Endothelial cell of umbilical vein (primary cell): ENCODE measurements at regions not wholly inside any gene's neighbourhood (a gene's known extent, or its start where the extent isn't known, plus 50 kb on each side); places are given as distances from the start of the nearest gene placed in this dataset.

Source experiments
- BruUV-seq: library from RNA; stranded (reverse); fragments of 400-500 nt; replicated peaks from 2 replicates; lab custom pipeline; 2021; lab: Mats Ljungman, UMichigan
- CTCF ChIA-PET: fragments of 300-600, 350-600 bp; sonication (Branson Sonifier 250); formaldehyde crosslinking; loops from one replicate; lab custom pipeline; 2021; ENCODE audit warnings: antibody characterized with exemption, inconsistent platforms; lab: Charles Lee
- POLR2A ChIA-PET: fragments of 300-600, 350-600 bp; sonication (Branson Sonifier 250); formaldehyde crosslinking; loops from one replicate; lab custom pipeline; 2021; ENCODE audit warnings: antibody characterized with exemption, inconsistent platforms; lab: Charles Lee
- DNase-seq: peaks from one replicate; pipeline ENCODE4 v3.0.0-alpha.2; 2011; ENCODE audit warnings: low read depth, low spot score
- FAIRE-seq: peaks from 2 replicates; lab custom pipeline; 2011; peaks lifted over from hg19 to GRCh38; lab: Jason Lieb, UNC
- H2AFZ ChIP-seq: 2 replicates; pipeline ENCODE4 v1.6.0; 2012; ENCODE audit warnings: low read depth, low read length, control low read depth, inconsistent platforms
- H3K27ac ChIP-seq: 2 replicates; pipeline ENCODE4 v1.5.1; 2011; ENCODE audit warnings: low read depth, mild to moderate bottlenecking, control low read depth, low read length, moderate library complexity; ENCODE audit not compliant: insufficient read depth
- H3K27me3 ChIP-seq, 2 experiments: 2 replicates each; pipeline versions ENCODE4 v1.6.0 to v1.6.1; 2011; ENCODE audit warnings: low read length in 2 of 2, mixed read lengths in 1 of 2; ENCODE audit not compliant: control insufficient read depth in 2 of 2, insufficient read depth in 2 of 2
- H3K36me3 ChIP-seq, 2 experiments: 2 replicates in 1 of 2; 3 replicates in 1 of 2; pipeline ENCODE4 v1.5.1; 2011; ENCODE audit warnings: low read length in 2 of 2, mild to moderate bottlenecking in 1 of 2, moderate library complexity in 1 of 2; ENCODE audit not compliant: control insufficient read depth in 2 of 2, insufficient read depth in 2 of 2; ENCODE audit errors: extremely low read depth in 1 of 2
- H3K4me1 ChIP-seq: 3 replicates; pipeline ENCODE4 v1.5.1; 2011; ENCODE audit warnings: mild to moderate bottlenecking, low read length; ENCODE audit not compliant: control insufficient read depth, insufficient read depth; ENCODE audit errors: extremely low read depth
- H3K4me2 ChIP-seq: 2 replicates; pipeline ENCODE4 v1.6.1; 2011; ENCODE audit warnings: low read length, control low read depth, mixed read lengths; ENCODE audit not compliant: insufficient read depth
- H3K4me3 ChIP-seq, 3 experiments: fragments of 200-600 bp in 1 of 3; sonication (generic), shearing (Covaris generic) in 1 of 3; replicated peaks in 1 of 3; 2 replicates each; pipeline ENCODE4 v1.5.1; 2011 to 2016; ENCODE audit warnings: control low read depth in 3 of 3, low read length in 3 of 3, mild to moderate bottlenecking in 2 of 3, inconsistent platforms in 1 of 3, low read depth in 1 of 3, moderate library complexity in 1 of 3; ENCODE audit not compliant: insufficient read depth in 1 of 3
- H3K79me2 ChIP-seq: 2 replicates; pipeline ENCODE4 v1.6.0; 2012; ENCODE audit warnings: low read length, inconsistent platforms; ENCODE audit not compliant: control insufficient read depth, insufficient read depth
- H3K9ac ChIP-seq: replicated peaks from 2 replicates; pipeline ENCODE3; 2011; ENCODE audit warnings: low read length, control low read depth; ENCODE audit not compliant: insufficient read depth; ENCODE audit errors: extremely low read depth
- H3K9me1 ChIP-seq: replicated peaks from 3 replicates; pipeline ENCODE4 v1.6.0; 2011; ENCODE audit warnings: mild to moderate bottlenecking, low read length; ENCODE audit not compliant: control insufficient read depth, insufficient read depth; ENCODE audit errors: extremely low read depth
- H3K9me3 ChIP-seq: replicated peaks from 2 replicates; pipeline ENCODE4 v1.5.1; 2012; ENCODE audit warnings: low read length, inconsistent platforms; ENCODE audit not compliant: control insufficient read depth, insufficient read depth
- H4K20me1 ChIP-seq: replicated peaks from 2 replicates; pipeline ENCODE3; 2011; ENCODE audit warnings: mild to moderate bottlenecking, low read length; ENCODE audit not compliant: control insufficient read depth, insufficient read depth; ENCODE audit errors: extremely low read depth
- CTCF ChIP-seq, 2 donors: IDR thresholded peaks; 1 replicate in 1 of 2; 2 replicates in 1 of 2; pipeline ENCODE4 v1.5.1; 2011; ENCODE audit warnings: low read length in 2 of 2, mild to moderate bottlenecking in 2 of 2, moderate library complexity in 2 of 2, control low read depth in 1 of 2, inconsistent platforms in 1 of 2, low read depth in 1 of 2; ENCODE audit not compliant: insufficient read depth in 1 of 2; ENCODE audit errors: extremely low read depth in 1 of 2
- EZH2 ChIP-seq: IDR thresholded peaks from 2 replicates; pipeline ENCODE4 v1.6.1; 2012; ENCODE audit warnings: borderline replicate concordance, low read depth, mild to moderate bottlenecking, moderate library complexity, low read length, inconsistent platforms; ENCODE audit not compliant: severe bottlenecking
- FOS ChIP-seq: IDR thresholded peaks from 2 replicates; pipeline ENCODE4 v1.6.1; 2011; ENCODE audit warnings: mild to moderate bottlenecking, low read length, moderate library complexity, borderline replicate concordance; ENCODE audit not compliant: insufficient read depth
- GATA2 ChIP-seq: IDR thresholded peaks from 2 replicates; pipeline ENCODE4 v1.7.0; 2011; ENCODE audit warnings: low read depth, mild to moderate bottlenecking, moderate library complexity, mixed read lengths, low read length; ENCODE audit not compliant: insufficient read length, insufficient read depth
- JUN ChIP-seq: IDR thresholded peaks from 2 replicates; pipeline ENCODE4 v1.6.1; 2011; ENCODE audit warnings: borderline replicate concordance, low read depth; ENCODE audit not compliant: insufficient read length, insufficient read depth
- MYC ChIP-seq: IDR thresholded peaks from one replicate; pipeline ENCODE4 v1.6.1; 2011; ENCODE audit warnings: mild to moderate bottlenecking, low read depth, low read length
- POLR2A ChIP-seq: IDR thresholded peaks from 2 replicates; pipeline ENCODE4 v1.6.1; 2012; ENCODE audit warnings: low read depth, mild to moderate bottlenecking, control low read depth, low read length
- POLR2AphosphoS5 ChIP-seq: IDR thresholded peaks from 2 replicates; pipeline ENCODE4 v1.6.1; 2012; ENCODE audit warnings: low read depth, mild to moderate bottlenecking, control low read depth, low read length, moderate library complexity; ENCODE audit not compliant: insufficient read depth
- dilution Hi-C: fragments of 300-500 bp; cut with MboI; formaldehyde crosslinking; loops from one replicate; pipeline ENCODE4 v1.15.0; 2019; ENCODE audit warnings: low sequenced_read_pairs; ENCODE audit not compliant: extremely low pct_ligation_motif_present
- intact Hi-C: fragments of 100-400 bp; cut with micrococcal nuclease; formaldehyde crosslinking; loops from one replicate; pipeline ENCODE4 v1.10.0; 2022
- TF ChIP-seq, protein P1 (sequence below): IDR thresholded peaks from 2 replicates; pipeline ENCODE4 v1.6.1; 2011; ENCODE audit not compliant: insufficient read depth, insufficient read length

DNA sequence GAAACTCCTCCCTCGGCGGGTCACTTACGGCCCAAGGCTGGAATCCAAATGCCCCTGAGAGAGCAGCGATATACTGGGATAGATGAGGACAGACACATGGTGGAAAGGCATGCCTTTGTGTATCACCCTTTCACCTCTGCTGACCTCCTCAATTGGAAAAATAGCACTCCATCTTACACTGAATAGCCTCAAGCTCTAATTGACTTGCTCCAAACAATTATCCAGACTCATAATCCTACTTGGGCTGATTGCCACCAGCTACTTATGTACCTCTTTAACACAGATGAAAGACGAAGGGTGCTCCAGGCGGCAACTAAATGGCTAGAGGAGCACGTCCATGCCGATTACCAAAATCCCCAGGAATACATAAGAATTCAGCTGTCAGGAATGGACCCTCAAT, 1142.2 kb downstream of the ARAP2 start:
- FAIRE-seq (no peak), DNase-seq (no peak)
- CTCF ChIA-PET = no interaction called here
- no peaks in the 10 kb centered on the region for H4K20me1 ChIP-seq
- no peak overlapping the region for H3K4me3 ChIP-seq
- peaks cover 3% of the 10 kb centered on the region for H3K9me3 ChIP-seq
- no peak overlapping the region for H3K4me2 ChIP-seq
- dilution Hi-C loops (no loop called here), intact Hi-C loops (no loop called here)
- no peaks in the 10 kb centered on the region for H3K9me1 ChIP-seq
- no peak overlapping the region for H2AFZ ChIP-seq
- no peaks in the 10 kb centered on the region for H3K4me1 ChIP-seq
- TF ChIP-seq POLR2AphosphoS5 = no peak
- no peak for TF ChIP-seq FOS
- TF ChIP-seq CTCF (IDR thresholded peaks at IDR 0.05; ENCODE audit: extremely low read depth in 1 of 2, insufficient read depth in 1 of 2, low read depth in 1 of 2, low read length in 2 of 2) = no peak
- no peak for TF ChIP-seq MYC
- TF ChIP-seq, protein P1, sequence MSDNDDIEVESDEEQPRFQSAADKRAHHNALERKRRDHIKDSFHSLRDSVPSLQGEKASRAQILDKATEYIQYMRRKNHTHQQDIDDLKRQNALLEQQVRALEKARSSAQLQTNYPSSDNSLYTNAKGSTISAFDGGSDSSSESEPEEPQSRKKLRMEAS = no peak
- no peak for TF ChIP-seq EZH2
- no peak for TF ChIP-seq GATA2
- TF ChIP-seq POLR2A = no peak
- TF ChIP-seq JUN = no peak
- H3K79me2 ChIP-seq = no peaks in the 10 kb centered on the region
- POLR2A ChIA-PET = no interaction called here
- H3K9ac ChIP-seq = no peak overlapping the region
- no peaks in the 10 kb centered on the region for H3K27me3 ChIP-seq
- no peaks in the 10 kb centered on the region for H3K36me3 ChIP-seq
- H3K27ac ChIP-seq = no peak overlapping the region
- no TSS peak for BruUV-seq
